Lung (tissue), 11 donors: ENCODE measurements at regions not wholly inside any gene's neighbourhood (a gene's known extent, or its start where the extent isn't known, plus 50 kb on each side); places are given as distances from the start of the nearest gene placed in this dataset.

Experiments
- ATAC-seq: fragments of 200-7000 bp; cut with Tn5 transposase; one replicate; pipeline ENCODE4 v1.9.1; 2020; ENCODE audit warnings: moderate number of reproducible peaks; ENCODE audit not compliant: insufficient read depth, low FRiP score
- DNase-seq, 3 donors: peaks; one replicate each; pipeline ENCODE4 v3.0.0-alpha.2; 2013 to 2017
- H3K27ac ChIP-seq, 2 donors: one replicate each; pipeline ENCODE4 v1.5.1; 2013; ENCODE audit warnings: mild to moderate bottlenecking in 2 of 2, moderate library complexity in 2 of 2, control low read depth in 1 of 2, inconsistent platforms in 1 of 2, low read depth in 1 of 2, low read length in 1 of 2
- H3K27me3 ChIP-seq, 3 donors: one replicate each; pipeline ENCODE4 v1.5.1; 2013; ENCODE audit warnings: low read length in 2 of 3; ENCODE audit not compliant: control insufficient read depth in 3 of 3, insufficient read depth in 3 of 3
- H3K36me3 ChIP-seq, 4 donors: one replicate each; pipeline ENCODE4 v1.5.1; 2013; ENCODE audit warnings: low read length in 4 of 4, mild to moderate bottlenecking in 1 of 4, moderate library complexity in 1 of 4; ENCODE audit not compliant: control insufficient read depth in 4 of 4, insufficient read depth in 4 of 4
- H3K4me1 ChIP-seq, 5 donors: one replicate each; pipeline ENCODE4 v1.5.1; 2013; ENCODE audit warnings: low read length in 5 of 5, mild to moderate bottlenecking in 2 of 5, moderate library complexity in 1 of 5; ENCODE audit not compliant: control insufficient read depth in 5 of 5, insufficient read depth in 5 of 5
- H3K4me3 ChIP-seq: one replicate; pipeline ENCODE4 v1.5.1; 2013; ENCODE audit warnings: mild to moderate bottlenecking, control low read depth, moderate library complexity
- H3K9ac ChIP-seq, 2 donors: one replicate each; pipeline ENCODE4 v1.5.1; 2013; ENCODE audit warnings: low read length in 2 of 2, control low read depth in 1 of 2; ENCODE audit not compliant: insufficient read depth in 1 of 2
- H3K9me3 ChIP-seq, 4 donors: one replicate each; pipeline ENCODE4 v1.5.1; 2013; ENCODE audit warnings: low read length in 3 of 4, mild to moderate bottlenecking in 1 of 4, moderate library complexity in 1 of 4; ENCODE audit not compliant: control insufficient read depth in 4 of 4, insufficient read depth in 3 of 4
- WGBS, 2 donors: extraction: QIAGEN DNeasy Blood & Tissue Kit; methylation state at CpG; one replicate each; pipeline ENCODE4 v1.1.7; 2013; 5-methylcytosine and 5-hydroxymethylcytosine counted together
- TF ChIP-seq, protein P1 (sequence below): IDR thresholded peaks from 2 replicates; pipeline ENCODE4 v1.5.1; 2012; ENCODE audit warnings: mild to moderate bottlenecking; ENCODE audit errors: control extremely low read depth, extremely low read depth
- donor health status: control.
- donor health status: control.
- donor health status: Bipolar disorder and iron deficiency.
- donor health status: healthy.
- donor health status: DM: yes; HTN: yes; CAD: no.

DNA sequence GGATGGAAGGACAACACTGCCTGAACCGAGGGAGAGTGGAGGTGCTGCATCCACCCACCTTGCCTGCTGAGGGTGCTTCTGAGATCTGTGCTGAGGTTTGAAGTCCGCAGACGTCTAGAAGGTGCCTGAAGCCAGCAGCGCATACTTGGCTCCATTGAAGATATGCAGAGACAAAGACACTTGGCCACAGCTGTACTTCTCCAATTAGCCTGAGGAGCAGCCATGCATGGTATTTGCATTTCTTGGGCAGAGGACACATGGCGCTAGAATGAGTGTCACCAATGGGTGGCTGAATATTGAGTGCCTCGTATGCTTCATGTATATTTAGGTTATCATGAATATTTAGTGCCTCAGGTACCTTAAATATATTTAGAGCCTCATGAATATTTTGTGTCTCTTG lies 128.7 kb upstream of the ATP6AP2 start:
- DNase-seq (no peak), ATAC-seq (no peak)
- Histone ChIP-seq H3K4me3 (no peak overlapping the region), H3K4me1 (peaks cover 0 to 6% (median 0%) of the 10 kb centered on the region in 5 donors), H3K36me3 (no peaks in the 10 kb centered on the region), H3K9ac (no peak overlapping the region), H3K9me3 (peaks cover 0 to 10% (median 0%) of the 10 kb centered on the region in 4 donors), H3K27ac (no peak overlapping the region), H3K27me3 (peaks cover 0 to 9% (median 4%) of the 10 kb centered on the region in 3 donors)
- 90 to 98% methylated on average over 6 of the region's 6 CpGs for WGBS, 2 donors
- TF ChIP-seq, protein P1, sequence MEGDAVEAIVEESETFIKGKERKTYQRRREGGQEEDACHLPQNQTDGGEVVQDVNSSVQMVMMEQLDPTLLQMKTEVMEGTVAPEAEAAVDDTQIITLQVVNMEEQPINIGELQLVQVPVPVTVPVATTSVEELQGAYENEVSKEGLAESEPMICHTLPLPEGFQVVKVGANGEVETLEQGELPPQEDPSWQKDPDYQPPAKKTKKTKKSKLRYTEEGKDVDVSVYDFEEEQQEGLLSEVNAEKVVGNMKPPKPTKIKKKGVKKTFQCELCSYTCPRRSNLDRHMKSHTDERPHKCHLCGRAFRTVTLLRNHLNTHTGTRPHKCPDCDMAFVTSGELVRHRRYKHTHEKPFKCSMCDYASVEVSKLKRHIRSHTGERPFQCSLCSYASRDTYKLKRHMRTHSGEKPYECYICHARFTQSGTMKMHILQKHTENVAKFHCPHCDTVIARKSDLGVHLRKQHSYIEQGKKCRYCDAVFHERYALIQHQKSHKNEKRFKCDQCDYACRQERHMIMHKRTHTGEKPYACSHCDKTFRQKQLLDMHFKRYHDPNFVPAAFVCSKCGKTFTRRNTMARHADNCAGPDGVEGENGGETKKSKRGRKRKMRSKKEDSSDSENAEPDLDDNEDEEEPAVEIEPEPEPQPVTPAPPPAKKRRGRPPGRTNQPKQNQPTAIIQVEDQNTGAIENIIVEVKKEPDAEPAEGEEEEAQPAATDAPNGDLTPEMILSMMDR: no peak

DNA sequence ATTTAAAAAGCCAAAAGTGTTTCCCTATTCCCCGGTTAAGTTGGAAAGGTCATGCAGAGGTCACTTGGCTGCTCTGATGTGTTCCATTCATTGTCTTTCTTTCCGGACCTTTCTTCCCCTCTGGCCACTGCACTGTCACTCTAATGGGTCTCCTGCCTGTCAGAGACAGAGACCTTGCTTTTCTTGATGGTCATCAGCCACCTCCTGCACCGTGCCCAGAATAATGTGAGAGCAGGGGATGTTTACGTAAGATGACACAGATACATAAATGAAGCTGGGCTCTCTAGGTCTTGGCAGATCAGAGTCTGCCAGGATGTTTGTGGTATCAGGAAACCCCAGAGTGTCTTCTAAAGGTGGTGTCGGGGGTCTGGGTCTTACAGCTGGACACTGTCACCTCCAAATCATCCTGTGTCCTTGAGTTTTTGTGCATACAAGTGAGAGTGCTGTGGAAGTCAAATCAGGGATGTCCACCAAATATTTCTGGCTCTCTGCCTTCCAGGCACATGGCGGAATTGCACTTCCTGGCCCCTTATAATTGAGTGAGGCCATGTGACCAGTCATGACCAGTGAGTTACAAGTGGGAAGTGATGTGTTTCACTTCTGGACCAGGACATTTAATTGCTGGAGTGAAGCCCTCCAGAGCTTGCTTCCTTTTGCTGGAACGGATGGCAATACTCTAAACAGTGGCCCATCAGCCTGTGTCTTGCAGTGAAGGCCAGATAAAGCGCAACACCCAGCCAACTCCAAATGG lies 130.6 kb upstream of the ATP6AP2 start:
- Histone ChIP-seq H3K27me3 (peaks cover 0 to 14% (median 4%) of the 10 kb centered on the region in 3 donors), H3K4me1 (peaks cover 0 to 6% (median 0%) of the 10 kb centered on the region in 5 donors), H3K9ac (no peak overlapping the region), H3K9me3 (peaks cover 0 to 5% (median 0%) of the 10 kb centered on the region in 4 donors), H3K27ac (no peak overlapping the region), H3K36me3 (no peaks in the 10 kb centered on the region), H3K4me3 (no peak overlapping the region)
- DNase-seq: peak in 2 of 3 donors; percentile 25 to 51
- WGBS, 2 donors: 60 to 74% methylated on average over 8 of the region's 8 CpGs
- TF ChIP-seq, protein P1: no peak
- ATAC-seq: no peak

DNA sequence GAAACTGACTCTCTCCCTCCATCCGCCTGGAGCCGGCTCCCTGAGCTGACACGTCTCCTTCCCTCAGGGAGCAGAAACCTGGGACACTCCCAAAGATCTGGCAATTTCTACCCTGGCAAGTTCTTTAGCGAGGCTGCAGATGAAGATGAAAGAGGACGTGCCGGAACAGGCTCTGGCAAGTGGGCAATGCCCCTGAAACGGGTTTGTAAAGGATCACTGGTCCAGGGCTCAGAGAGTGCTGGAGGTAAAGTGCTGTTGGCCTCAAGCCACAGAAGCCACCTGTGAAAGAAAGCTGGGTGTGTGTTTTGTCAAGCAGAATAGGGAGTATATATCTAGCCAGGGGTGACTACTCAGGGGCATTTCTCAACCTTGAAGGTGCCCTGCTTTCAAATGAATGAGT lies 131.4 kb upstream of the ATP6AP2 start:
- Histone ChIP-seq H3K9ac (no peak overlapping the region), H3K9me3 (peaks cover 0 to 4% (median 0%) of the 10 kb centered on the region in 4 donors), H3K36me3 (no peaks in the 10 kb centered on the region), H3K4me1 (peaks cover 0 to 6% (median 0%) of the 10 kb centered on the region in 5 donors), H3K27ac (no peak overlapping the region), H3K4me3 (no peak overlapping the region), H3K27me3 (peaks cover 0 to 12% (median 4%) of the 10 kb centered on the region in 3 donors)
- WGBS, 2 donors: 79 to 87% methylated on average over 7 of the region's 7 CpGs
- TF ChIP-seq, protein P1: no peak
- DNase-seq: no peak
- no peak for ATAC-seq
